K562 (cell line): ENCODE measurements at regions not wholly inside any gene's neighbourhood (a gene's known extent, or its start where the extent isn't known, plus 50 kb on each side); places are given as distances from the start of the nearest gene placed in this dataset.

Source experiments
- NR2C2 ChIP-seq, 2 experiments: fragments of 200-800 bp in 1 of 2; sonication (Bioruptor generic) in 1 of 2; sonication (generic) in 1 of 2; formaldehyde crosslinking in 1 of 2; IDR thresholded peaks; 2 replicates each; pipeline versions ENCODE4 v1.6.1 to v1.8.0; 2016 to 2022; ENCODE audit warnings: mild to moderate bottlenecking in 1 of 2, missing compliant biosample characterization in 1 of 2, missing genetic modification characterization in 1 of 2, missing genetic modification reagents in 1 of 2
- NR3C1 ChIP-seq: sonication (generic); formaldehyde crosslinking; IDR thresholded peaks from 2 replicates; pipeline ENCODE4 v1.8.1; 2022; ENCODE audit warnings: missing genetic modification reagents
- POLR2A ChIP-seq: fragments of 450-650 bp; conservative IDR thresholded peaks from 2 replicates; pipeline ENCODE4 v1.6.1; 2016
- RAD21 ChIP-seq, 2 experiments: fragments of 250-450 bp in 1 of 2; fragments of 450-650 bp in 1 of 2; sonication (Bioruptor Pico) in 1 of 2; formaldehyde crosslinking in 1 of 2; IDR thresholded peaks in 1 of 2; conservative IDR thresholded peaks in 1 of 2; 2 replicates each; pipeline versions ENCODE4 v1.4.0 to v1.8.0; 2020 to 2022; ENCODE audit warnings: mild to moderate bottlenecking in 2 of 2, moderate library complexity in 1 of 2
- RAD51 ChIP-seq: fragments of 450-650 bp; IDR thresholded peaks from 2 replicates; pipeline ENCODE4 v1.7.1; 2016; ENCODE audit warnings: low read depth, mild to moderate bottlenecking, borderline replicate concordance
- SMC3 ChIP-seq: conservative IDR thresholded peaks from 2 replicates; pipeline ENCODE4 v1.6.1; 2011; ENCODE audit warnings: low read depth, low read length, improper control_type of control experiment; ENCODE audit not compliant: insufficient read depth
- TBP ChIP-seq: optimal IDR thresholded peaks from 2 replicates; pipeline ENCODE3; 2011; ENCODE audit warnings: low read depth, low read length, improper control_type of control experiment
- TF ChIP-seq, protein P1 (sequence below), 2 experiments: fragments of 450-650 bp; formaldehyde crosslinking in 1 of 2; IDR thresholded peaks; 2 replicates each; pipeline versions ENCODE4 v1.4.0 to v1.6.1; 2014 to 2020; ENCODE audit warnings: mild to moderate bottlenecking in 2 of 2, borderline replicate concordance in 1 of 2, low read depth in 1 of 2
- TF ChIP-seq, protein P2 (sequence below): fragments of 250-450 bp; sonication (Bioruptor Pico); IDR thresholded peaks from 2 replicates; pipeline ENCODE4 v1.8.0; 2021; ENCODE audit warnings: moderate library complexity, mild to moderate bottlenecking, inconsistent platforms
- TF ChIP-seq, protein P3 (sequence below), 3 experiments: IDR thresholded peaks in 2 of 3; conservative IDR thresholded peaks in 1 of 3; 2 replicates each; pipeline ENCODE4 v1.5.1; 2011 to 2012; ENCODE audit warnings: low read length in 3 of 3, mild to moderate bottlenecking in 3 of 3, control low read depth in 2 of 3, improper control_type of control experiment in 1 of 3, inconsistent platforms in 1 of 3, low read depth in 1 of 3, mixed read lengths in 1 of 3, moderate library complexity in 1 of 3; ENCODE audit not compliant: insufficient read depth in 2 of 3

DNA sequence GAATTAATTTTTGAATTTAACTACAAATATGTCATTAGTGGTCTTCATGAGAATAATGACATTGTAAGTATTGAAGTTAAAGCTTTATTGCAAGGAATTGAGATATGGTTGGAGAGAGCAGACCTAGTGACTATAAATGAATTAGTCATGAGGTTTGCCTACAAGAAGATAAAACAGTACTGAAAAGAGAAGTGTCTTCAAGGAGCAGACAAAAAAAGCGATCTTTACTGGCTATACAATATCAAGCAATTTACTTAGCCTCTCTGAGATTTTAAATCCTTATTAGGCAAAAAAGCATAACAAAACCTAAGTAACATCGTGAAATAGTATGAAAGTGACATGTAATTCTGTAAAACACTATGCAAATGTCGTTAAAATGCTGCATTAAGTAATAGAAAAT, 435.1 kb upstream of the PCDH20 start:
- TF ChIP-seq SMC3 (no peak), RAD21 (CRISPR knock-in tag; conservative IDR thresholded peaks at IDR 0.05 in 1 of 2, IDR thresholded peaks at IDR 0.05 in 1 of 2) (no peak), TBP (no peak), POLR2A (no peak), RAD51 (no peak), NR2C2 (CRISPR knock-in tag; IDR thresholded peaks at IDR 0.05) (no peak), NR2C2 (tag; IDR thresholded peaks at IDR 0.05) (no peak), NR3C1 (no peak)
- TF ChIP-seq, protein P1, sequence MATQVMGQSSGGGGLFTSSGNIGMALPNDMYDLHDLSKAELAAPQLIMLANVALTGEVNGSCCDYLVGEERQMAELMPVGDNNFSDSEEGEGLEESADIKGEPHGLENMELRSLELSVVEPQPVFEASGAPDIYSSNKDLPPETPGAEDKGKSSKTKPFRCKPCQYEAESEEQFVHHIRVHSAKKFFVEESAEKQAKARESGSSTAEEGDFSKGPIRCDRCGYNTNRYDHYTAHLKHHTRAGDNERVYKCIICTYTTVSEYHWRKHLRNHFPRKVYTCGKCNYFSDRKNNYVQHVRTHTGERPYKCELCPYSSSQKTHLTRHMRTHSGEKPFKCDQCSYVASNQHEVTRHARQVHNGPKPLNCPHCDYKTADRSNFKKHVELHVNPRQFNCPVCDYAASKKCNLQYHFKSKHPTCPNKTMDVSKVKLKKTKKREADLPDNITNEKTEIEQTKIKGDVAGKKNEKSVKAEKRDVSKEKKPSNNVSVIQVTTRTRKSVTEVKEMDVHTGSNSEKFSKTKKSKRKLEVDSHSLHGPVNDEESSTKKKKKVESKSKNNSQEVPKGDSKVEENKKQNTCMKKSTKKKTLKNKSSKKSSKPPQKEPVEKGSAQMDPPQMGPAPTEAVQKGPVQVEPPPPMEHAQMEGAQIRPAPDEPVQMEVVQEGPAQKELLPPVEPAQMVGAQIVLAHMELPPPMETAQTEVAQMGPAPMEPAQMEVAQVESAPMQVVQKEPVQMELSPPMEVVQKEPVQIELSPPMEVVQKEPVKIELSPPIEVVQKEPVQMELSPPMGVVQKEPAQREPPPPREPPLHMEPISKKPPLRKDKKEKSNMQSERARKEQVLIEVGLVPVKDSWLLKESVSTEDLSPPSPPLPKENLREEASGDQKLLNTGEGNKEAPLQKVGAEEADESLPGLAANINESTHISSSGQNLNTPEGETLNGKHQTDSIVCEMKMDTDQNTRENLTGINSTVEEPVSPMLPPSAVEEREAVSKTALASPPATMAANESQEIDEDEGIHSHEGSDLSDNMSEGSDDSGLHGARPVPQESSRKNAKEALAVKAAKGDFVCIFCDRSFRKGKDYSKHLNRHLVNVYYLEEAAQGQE (IDR thresholded peaks at IDR 0.05; ENCODE audit: borderline replicate concordance): no peak
- TF ChIP-seq, protein P1 (CRISPR knock-in tag; IDR thresholded peaks at IDR 0.05; ENCODE audit: low read depth): no peak
- TF ChIP-seq, protein P2, sequence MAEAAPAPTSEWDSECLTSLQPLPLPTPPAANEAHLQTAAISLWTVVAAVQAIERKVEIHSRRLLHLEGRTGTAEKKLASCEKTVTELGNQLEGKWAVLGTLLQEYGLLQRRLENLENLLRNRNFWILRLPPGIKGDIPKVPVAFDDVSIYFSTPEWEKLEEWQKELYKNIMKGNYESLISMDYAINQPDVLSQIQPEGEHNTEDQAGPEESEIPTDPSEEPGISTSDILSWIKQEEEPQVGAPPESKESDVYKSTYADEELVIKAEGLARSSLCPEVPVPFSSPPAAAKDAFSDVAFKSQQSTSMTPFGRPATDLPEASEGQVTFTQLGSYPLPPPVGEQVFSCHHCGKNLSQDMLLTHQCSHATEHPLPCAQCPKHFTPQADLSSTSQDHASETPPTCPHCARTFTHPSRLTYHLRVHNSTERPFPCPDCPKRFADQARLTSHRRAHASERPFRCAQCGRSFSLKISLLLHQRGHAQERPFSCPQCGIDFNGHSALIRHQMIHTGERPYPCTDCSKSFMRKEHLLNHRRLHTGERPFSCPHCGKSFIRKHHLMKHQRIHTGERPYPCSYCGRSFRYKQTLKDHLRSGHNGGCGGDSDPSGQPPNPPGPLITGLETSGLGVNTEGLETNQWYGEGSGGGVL: no peak
- TF ChIP-seq, protein P3, sequence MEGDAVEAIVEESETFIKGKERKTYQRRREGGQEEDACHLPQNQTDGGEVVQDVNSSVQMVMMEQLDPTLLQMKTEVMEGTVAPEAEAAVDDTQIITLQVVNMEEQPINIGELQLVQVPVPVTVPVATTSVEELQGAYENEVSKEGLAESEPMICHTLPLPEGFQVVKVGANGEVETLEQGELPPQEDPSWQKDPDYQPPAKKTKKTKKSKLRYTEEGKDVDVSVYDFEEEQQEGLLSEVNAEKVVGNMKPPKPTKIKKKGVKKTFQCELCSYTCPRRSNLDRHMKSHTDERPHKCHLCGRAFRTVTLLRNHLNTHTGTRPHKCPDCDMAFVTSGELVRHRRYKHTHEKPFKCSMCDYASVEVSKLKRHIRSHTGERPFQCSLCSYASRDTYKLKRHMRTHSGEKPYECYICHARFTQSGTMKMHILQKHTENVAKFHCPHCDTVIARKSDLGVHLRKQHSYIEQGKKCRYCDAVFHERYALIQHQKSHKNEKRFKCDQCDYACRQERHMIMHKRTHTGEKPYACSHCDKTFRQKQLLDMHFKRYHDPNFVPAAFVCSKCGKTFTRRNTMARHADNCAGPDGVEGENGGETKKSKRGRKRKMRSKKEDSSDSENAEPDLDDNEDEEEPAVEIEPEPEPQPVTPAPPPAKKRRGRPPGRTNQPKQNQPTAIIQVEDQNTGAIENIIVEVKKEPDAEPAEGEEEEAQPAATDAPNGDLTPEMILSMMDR (IDR thresholded peaks at IDR 0.05 in 2 of 3, conservative IDR thresholded peaks at IDR 0.05 in 1 of 3; ENCODE audit: insufficient read depth in 2 of 3, low read depth in 1 of 3, low read length in 3 of 3): no peak
